PC-3 (cell line): ENCODE measurements at regions not wholly inside any gene's neighbourhood (a gene's known extent, or its start where the extent isn't known, plus 50 kb on each side); places are given as distances from the start of the nearest gene placed in this dataset.

Experiments
- ATAC-seq: fragments of 200-7000 bp; cut with Tn5 transposase; 2 replicates; pipeline ENCODE4 v1.9.1; 2020; ENCODE audit warnings: mild to moderate bottlenecking, moderate library complexity
- BruUV-seq: library from RNA; stranded (reverse); fragments of 400-500 nt; replicated peaks from 2 replicates; lab custom pipeline; 2021; lab: Mats Ljungman, UMichigan
- CTCF ChIA-PET: fragments of 300-600 bp; sonication (Branson Sonifier 250); formaldehyde crosslinking; loops from one replicate; lab custom pipeline; 2022; ENCODE audit warnings: antibody characterized with exemption; lab: Charles Lee
- POLR2A ChIA-PET: fragments of 300-600 bp; sonication (Branson Sonifier 250); formaldehyde crosslinking; loops from one replicate; lab custom pipeline; 2022; ENCODE audit warnings: antibody characterized with exemption; ENCODE audit not compliant: unreplicated experiment; lab: Charles Lee
- DNase-seq: peaks from one replicate; pipeline ENCODE4 v3.0.0-alpha.2; 2015
- H2AFZ ChIP-seq: fragments of 300-600 bp; sonication (generic); 2 replicates; pipeline ENCODE4 v1.6.0; 2016; ENCODE audit warnings: antibody characterized with exemption, low read length
- H3F3A ChIP-seq: fragments of 300-600 bp; sonication (generic); one replicate; pipeline ENCODE4 v1.6.0; 2017; ENCODE audit warnings: antibody characterized with exemption, low read length, control low read depth, mild to moderate bottlenecking; ENCODE audit not compliant: unreplicated experiment
- H3K27ac ChIP-seq: fragments of 300-600 bp; sonication (generic); 2 replicates; pipeline ENCODE4 v1.5.1; 2016; ENCODE audit warnings: mild to moderate bottlenecking, low read length
- H3K27me3 ChIP-seq: fragments of 300-600 bp; sonication (generic); 2 replicates; pipeline ENCODE4 v1.6.1; 2016; ENCODE audit warnings: low read length, mixed read lengths
- H3K36me3 ChIP-seq: fragments of 300-600 bp; sonication (generic); 2 replicates; pipeline ENCODE4 v1.6.1; 2016; ENCODE audit warnings: low read depth, mixed run types, low read length, mixed read lengths
- H3K4me1 ChIP-seq: fragments of 300-600 bp; sonication (generic); 2 replicates; pipeline ENCODE4 v1.5.1; 2016; ENCODE audit warnings: low read length; ENCODE audit not compliant: insufficient read depth
- H3K4me2 ChIP-seq: fragments of 300-600 bp; sonication (generic); 2 replicates; pipeline ENCODE4 v1.6.0; 2016; ENCODE audit warnings: low read length
- H3K4me3 ChIP-seq: fragments of 300-600 bp; sonication (generic); 2 replicates; pipeline ENCODE4 v1.5.1; 2016; ENCODE audit warnings: mild to moderate bottlenecking, low read length, mixed read lengths
- H3K79me2 ChIP-seq: fragments of 300-600 bp; sonication (generic); 2 replicates; pipeline ENCODE4 v1.6.1; 2017; ENCODE audit warnings: low read length, mixed read lengths
- H3K9ac ChIP-seq: fragments of 300-600 bp; sonication (generic); 2 replicates; pipeline ENCODE4 v1.6.0; 2016; ENCODE audit warnings: mild to moderate bottlenecking, low read length
- H3K9me2 ChIP-seq: fragments of 300-600 bp; sonication (generic); replicated peaks from 2 replicates; pipeline ENCODE4 v1.6.1; 2016; ENCODE audit warnings: mixed run types, low read length, mixed read lengths
- H3K9me3 ChIP-seq: fragments of 300-600 bp; sonication (generic); 2 replicates; pipeline ENCODE4 v1.6.1; 2016; ENCODE audit warnings: low read length, mixed read lengths
- H4K20me1 ChIP-seq: fragments of 300-600 bp; sonication (generic); 2 replicates; pipeline ENCODE4 v1.6.1; 2016; ENCODE audit warnings: low read length, mixed read lengths
- CTCF ChIP-seq: fragments of 300-600 bp; sonication (generic); conservative IDR thresholded peaks from 2 replicates; pipeline ENCODE4 v1.5.1; 2017; ENCODE audit warnings: antibody characterized with exemption, low read depth, mild to moderate bottlenecking, low read length
- EZH2 ChIP-seq: fragments of 300-600 bp; sonication (generic); IDR thresholded peaks from one replicate; pipeline ENCODE4 v1.6.1; 2017; ENCODE audit warnings: antibody characterized with exemption, mild to moderate bottlenecking, low read length; ENCODE audit not compliant: unreplicated experiment
- EZH2phosphoT487 ChIP-seq: fragments of 300-600 bp; sonication (generic); IDR thresholded peaks from 2 replicates; pipeline ENCODE4 v1.6.1; 2018; ENCODE audit warnings: mild to moderate bottlenecking, antibody characterized with exemption, low read length, borderline replicate concordance
- intact Hi-C: fragments of 100-400 bp; cut with micrococcal nuclease; formaldehyde crosslinking; loops from 2 replicates; pipeline ENCODE4 v1.9.0; 2023

- Histone ChIP-seq H3K4me2 (no peak overlapping the region), H3K9me2 (no peaks in the 10 kb centered on the region), H4K20me1 (no peaks in the 10 kb centered on the region), H3K27me3 (no peaks in the 10 kb centered on the region), H3K79me2 (no peaks in the 10 kb centered on the region), H3K9ac (no peak overlapping the region), H3K27ac (no peak overlapping the region), H3K4me1 (no peaks in the 10 kb centered on the region), H2AFZ (no peak overlapping the region), H3K36me3 (no peaks in the 10 kb centered on the region; the same call in 1 of the 2 replicates), H3K4me3 (no peak overlapping the region), H3K9me3 (no peaks in the 10 kb centered on the region), H3F3A (no peaks in the 10 kb centered on the region)
- no peak for ATAC-seq
- TF ChIP-seq EZH2phosphoT487: no peak
- TF ChIP-seq EZH2: no peak
- no peak for TF ChIP-seq CTCF
- BruUV-seq: no TSS peak
- intact Hi-C loops: no loop called here
- ChIA-PET POLR2A (no interaction called here), CTCF (no interaction called here)
- no peak for DNase-seq
Measured at GRCh38 chrX:45358392-45358791, 157.7 kb upstream of the DIPK2B start.

- TF ChIP-seq EZH2phosphoT487 (no peak), CTCF (no peak), EZH2 (no peak)
- no peak for DNase-seq
- Histone ChIP-seq H3K27ac (no peak overlapping the region), H3F3A (no peaks in the 10 kb centered on the region), H3K4me2 (no peak overlapping the region), H2AFZ (no peak overlapping the region), H3K9me2 (no peaks in the 10 kb centered on the region), H3K9me3 (0 out of 2 replicates have a peak, but pooled peaks cover 4% of the 10 kb centered on the region), H3K36me3 (peaks cover 4% of the 10 kb centered on the region; the same call in 1 of the 2 replicates), H3K4me1 (peaks cover 19% of the 10 kb centered on the region), H3K79me2 (no peaks in the 10 kb centered on the region), H3K9ac (no peak overlapping the region), H3K27me3 (no peaks in the 10 kb centered on the region), H4K20me1 (no peaks in the 10 kb centered on the region), H3K4me3 (no peak overlapping the region)
- intact Hi-C loops: no loop called here
- ChIA-PET CTCF (no interaction called here), POLR2A (no interaction called here)
- no TSS peak for BruUV-seq
- ATAC-seq: no peak
Measured at GRCh38 chrX:45353456-45353855, 152.8 kb upstream of the DIPK2B start.

- 0 out of 2 replicates have a peak, but pooled peaks cover 4% of the 10 kb centered on the region for H3K9me3 ChIP-seq
- H2AFZ ChIP-seq: no peak overlapping the region
- TF ChIP-seq EZH2 (no peak), EZH2phosphoT487 (no peak), CTCF (no peak)
- DNase-seq (no peak), ATAC-seq (no peak)
- H3K4me1 ChIP-seq: peaks cover 27% of the 10 kb centered on the region
- ChIA-PET CTCF (no interaction called here), POLR2A (no interaction called here)
- no peaks in the 10 kb centered on the region for H3K27me3 ChIP-seq
- H3K36me3 ChIP-seq: peaks cover 4% of the 10 kb centered on the region; the same call in 1 of the 2 replicates
- no peak overlapping the region for H3K9ac ChIP-seq
- intact Hi-C loops: no loop called here
- H4K20me1 ChIP-seq: no peaks in the 10 kb centered on the region
- no peaks in the 10 kb centered on the region for H3K79me2 ChIP-seq
- BruUV-seq: no TSS peak
- no peaks in the 10 kb centered on the region for H3K9me2 ChIP-seq
- peaks cover 2% of the 10 kb centered on the region for H3F3A ChIP-seq
- H3K27ac ChIP-seq: no peak overlapping the region
- H3K4me3 ChIP-seq: no peak overlapping the region
- H3K4me2 ChIP-seq: no peak overlapping the region
Measured at GRCh38 chrX:45352611-45353010, 151.9 kb upstream of the DIPK2B start.
